Ammon's horn (tissue), 1 donor: ENCODE measurements at regions not wholly inside any gene's neighbourhood (a gene's known extent, or its start where the extent isn't known, plus 50 kb on each side); places are given as distances from the start of the nearest gene placed in this dataset.

Experiments
- DNase-seq: peaks from one replicate; pipeline ENCODE4 v3.0.0-alpha.2; 2016; ENCODE audit warnings: low spot score

DNA sequence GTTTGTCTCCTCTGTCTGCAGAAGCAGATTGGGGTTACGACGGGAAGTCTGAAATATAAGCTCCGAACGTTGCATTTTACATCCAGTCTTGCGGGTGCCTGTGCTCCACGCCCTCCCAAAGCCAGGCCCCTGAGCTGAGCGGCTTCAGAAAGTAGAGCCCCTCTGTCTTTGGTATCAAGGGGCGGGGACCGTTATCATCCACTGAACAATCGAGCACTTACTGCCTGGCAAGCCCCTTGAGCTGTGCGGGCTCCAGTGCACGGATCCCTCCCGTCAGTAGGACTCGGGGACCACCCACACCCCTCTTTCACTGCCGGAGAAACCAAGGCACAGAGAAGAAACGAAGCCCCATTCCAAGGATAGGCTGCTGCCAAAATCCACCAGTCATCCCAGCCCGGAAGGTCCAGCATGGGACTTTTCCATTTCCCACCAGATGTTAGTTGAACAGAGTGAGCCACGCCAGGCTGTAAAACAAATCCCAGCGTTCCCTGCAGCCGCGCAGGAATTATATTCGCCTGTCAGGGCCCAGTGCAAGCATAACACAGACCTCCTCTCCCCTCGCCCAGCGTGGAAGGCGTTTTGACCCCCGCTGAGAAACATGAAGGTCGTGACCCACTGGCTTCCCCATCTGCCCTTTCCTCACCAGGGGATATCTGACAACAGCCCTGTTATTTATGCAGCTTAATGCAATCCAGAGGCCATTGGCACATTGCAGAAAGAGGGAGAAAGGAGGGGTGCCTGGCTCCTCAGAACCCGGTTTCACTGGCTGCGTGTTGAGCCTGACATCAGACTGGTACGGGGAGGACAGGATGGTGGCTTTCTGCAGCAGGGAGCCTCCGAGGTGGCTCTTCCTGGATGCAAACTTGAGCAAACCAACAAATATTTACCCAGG, 212.2 kb upstream of the FOXF1 start:
- no peak for DNase-seq

GRCh38 chr16:86298758-86299134, 211.6 kb upstream of the FOXF1 start:
- DNase-seq, result no peak

GRCh38 chr16:86299882-86300610, 210.3 kb upstream of the FOXF1 start:
- no peak for DNase-seq

GRCh38 chr16:86300746-86301481, 209.4 kb upstream of the FOXF1 start:
- no peak for DNase-seq

GRCh38 chr16:86302421-86303109, 207.8 kb upstream of the FOXF1 start:
- no peak for DNase-seq

DNA sequence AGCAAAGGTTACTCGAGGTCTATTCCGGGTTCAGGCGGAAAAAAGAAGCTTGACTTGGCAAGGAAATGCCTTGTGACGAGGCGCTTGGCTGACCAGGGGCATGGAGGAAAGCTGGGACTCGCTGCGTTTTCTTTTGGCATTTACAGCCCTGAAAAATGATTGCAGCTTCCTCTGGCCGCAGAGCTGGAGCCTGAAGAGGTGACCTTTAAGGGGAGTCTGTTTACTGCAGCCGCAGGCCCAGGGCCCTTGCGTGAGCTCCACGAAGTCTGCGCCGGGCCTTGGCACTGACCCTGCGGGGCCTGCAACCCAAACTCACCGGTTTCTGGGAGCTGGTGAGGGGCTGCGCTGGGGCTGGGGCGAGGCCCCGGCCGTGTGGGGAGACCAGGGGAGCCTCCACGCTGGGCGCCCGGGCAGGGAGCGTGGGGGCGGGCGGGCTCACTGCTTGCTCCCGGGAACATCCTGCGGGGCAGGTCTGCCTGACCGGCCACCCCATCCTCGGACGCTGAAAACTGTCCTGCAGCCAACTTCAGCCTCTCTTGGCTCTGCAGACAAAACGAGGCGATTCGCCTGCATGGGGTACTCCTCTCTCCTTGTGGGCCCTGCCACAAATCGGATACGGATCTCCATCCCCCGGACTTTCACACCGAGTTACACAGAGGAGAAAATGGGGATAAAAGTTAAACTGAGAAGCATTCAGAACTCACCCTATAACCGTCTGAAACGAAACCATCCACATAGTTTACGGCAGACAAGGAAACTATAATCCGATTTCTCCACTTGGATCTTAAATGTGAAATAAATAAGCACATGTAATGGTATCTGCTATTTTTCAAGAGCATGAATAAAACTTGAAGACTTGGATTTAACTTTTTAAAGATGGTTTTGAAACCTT, 206.3 kb upstream of the FOXF1 start:
- DNase-seq, result no peak

GRCh38 chr16:86304868-86305267, 205.5 kb upstream of the FOXF1 start:
- no peak for DNase-seq

GRCh38 chr16:86305440-86305839, 204.9 kb upstream of the FOXF1 start:
- no peak for DNase-seq

GRCh38 chr16:86306011-86306644, 204.2 kb upstream of the FOXF1 start:
- no peak for DNase-seq

DNA sequence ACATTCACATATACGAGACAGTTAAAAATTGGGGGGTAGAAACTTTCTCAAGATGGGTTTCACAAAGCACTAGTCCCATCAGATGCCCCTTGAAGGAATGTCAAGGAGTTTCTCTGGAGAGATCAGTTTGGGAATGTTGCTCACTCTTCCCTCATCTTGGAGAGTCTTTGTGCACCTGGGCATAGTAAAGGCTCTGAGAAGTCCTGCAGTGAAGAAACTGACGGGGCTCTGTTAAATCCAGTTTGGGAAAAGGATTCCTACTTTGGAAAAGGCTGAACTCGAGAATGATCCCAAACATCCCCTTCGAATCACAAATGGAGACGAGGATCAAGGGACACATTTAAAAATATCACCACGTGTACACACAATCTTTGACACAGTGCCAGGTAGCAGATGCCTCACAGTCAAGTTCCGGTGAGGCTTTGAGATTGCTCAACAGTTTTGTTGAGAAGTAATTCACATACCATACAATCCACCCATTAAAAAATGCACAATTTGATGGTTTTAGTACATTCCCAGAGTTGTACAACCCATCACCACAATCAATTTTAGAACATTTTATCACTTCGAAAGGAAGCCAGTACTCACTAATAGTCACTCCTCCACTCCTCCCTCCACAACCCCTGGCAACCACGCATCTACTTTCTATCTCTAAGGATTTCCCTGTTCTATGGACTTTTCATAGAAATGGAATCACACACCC, 203.4 kb upstream of the FOXF1 start:
- DNase-seq, result no peak

- DNase-seq, result no peak
These were observed 202.8 kb upstream of the FOXF1 start for GRCh38 chr16:86307514-86307903.

DNA sequence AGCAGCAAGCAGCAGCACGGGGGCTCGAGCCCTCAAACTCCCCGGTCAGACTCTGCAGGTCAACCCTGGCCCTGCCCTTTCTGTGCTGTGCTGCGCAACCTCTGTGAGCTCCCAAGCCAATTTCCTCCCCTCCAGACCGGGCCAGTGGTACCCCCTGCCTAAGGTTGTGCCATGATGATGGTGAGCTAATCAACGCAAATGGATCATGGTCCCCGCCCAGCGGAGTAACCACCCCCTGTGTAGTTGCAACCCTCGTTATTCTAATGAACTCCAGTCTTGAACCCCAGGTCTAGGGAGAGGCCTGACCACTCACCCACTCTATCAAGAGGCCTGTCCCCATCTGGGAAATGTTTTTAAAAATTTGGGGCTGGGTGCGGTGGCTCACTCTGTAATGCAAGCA, 201.8 kb upstream of the FOXF1 start:
- no peak for DNase-seq

DNA sequence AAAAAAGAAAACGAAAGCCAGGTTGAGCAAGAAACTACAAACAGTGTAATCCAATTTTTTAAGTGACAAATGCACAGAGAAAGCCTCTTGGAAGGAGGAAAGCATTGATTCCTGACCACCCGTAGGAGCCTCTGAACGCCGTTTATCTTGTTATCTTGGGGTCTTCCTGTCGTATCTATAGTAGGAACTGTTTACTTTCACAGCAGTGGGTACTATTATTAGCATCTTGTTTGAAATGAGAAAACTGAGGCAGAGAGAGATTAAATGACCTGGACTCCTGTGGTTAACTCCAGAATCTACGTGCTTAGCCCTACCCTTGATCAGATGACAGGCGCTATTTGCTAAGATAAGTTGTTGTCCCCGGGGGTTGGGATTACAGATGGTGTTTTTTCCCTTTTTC, 196.7 kb upstream of the FOXF1 start:
- no peak for DNase-seq

DNA sequence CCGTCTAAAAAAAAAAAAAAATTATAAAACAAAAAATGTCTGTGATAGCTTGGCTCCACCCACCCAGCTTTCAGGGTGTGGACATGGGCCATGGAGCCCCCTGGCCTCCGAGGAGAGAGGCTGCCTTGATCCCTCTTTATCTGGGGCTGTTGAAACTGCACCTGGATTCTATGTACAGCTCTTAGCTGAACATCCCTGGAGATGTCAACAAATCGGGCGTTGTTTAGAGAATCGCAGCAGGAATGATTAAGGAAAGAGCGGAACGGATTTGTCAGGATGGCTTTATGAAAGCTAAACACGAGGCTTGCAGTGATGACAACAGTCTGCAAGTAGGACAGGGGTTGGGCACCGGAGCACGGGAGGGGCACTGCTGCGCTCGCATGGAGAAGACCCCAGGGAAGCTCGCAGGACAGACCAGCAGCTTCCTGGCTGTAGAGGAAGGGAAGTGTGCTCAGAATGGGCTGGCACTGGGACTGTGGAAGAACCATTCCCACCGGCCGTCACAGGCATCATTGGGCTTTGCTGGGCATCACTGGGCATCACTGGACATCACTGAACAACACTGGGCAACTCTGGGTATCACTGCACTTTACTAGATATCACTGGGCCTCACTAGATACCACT, 195.8 kb upstream of the FOXF1 start:
- no peak for DNase-seq

- no peak for DNase-seq
These were observed 193.1 kb upstream of the FOXF1 start for GRCh38 chr16:86316967-86317812.

DNA sequence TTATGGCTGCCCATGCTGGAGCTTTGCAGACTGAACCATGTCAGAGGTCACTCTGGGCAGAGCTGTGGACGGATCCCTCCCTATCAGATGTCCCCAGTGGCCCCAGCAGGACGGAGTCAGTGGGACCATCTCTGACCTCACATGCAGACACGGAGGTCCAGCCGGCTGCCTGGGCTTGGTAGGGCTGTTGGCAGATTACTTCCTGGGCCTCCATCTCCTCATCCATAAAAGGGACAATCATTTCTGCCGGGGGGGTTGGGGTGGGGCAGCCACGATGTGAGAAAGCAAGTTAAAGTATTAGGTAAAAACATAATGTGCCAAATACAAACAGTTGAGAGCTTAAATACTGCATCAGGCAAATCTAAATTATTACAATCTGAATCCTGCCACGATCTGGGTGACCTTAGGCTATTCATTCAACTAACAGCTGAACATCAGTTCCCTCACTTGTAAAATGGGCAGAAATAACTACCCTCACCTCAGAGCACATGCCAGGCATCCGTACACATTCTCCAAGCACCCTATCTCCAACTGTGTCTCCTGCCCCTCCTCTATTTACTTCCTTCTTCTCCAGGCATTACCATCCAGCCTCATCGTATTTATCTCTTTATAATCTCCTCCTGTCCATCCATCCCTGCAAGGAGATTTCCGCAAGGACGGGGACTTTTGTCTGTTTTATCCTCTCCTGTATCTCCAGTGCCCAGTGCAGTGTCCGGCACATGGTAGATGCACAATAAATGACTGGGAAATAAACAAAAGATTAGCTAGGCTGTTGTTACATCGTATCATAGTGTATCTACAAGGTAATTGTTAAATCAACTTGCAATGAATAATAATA, 192.3 kb upstream of the FOXF1 start:
- no peak for DNase-seq

DNA sequence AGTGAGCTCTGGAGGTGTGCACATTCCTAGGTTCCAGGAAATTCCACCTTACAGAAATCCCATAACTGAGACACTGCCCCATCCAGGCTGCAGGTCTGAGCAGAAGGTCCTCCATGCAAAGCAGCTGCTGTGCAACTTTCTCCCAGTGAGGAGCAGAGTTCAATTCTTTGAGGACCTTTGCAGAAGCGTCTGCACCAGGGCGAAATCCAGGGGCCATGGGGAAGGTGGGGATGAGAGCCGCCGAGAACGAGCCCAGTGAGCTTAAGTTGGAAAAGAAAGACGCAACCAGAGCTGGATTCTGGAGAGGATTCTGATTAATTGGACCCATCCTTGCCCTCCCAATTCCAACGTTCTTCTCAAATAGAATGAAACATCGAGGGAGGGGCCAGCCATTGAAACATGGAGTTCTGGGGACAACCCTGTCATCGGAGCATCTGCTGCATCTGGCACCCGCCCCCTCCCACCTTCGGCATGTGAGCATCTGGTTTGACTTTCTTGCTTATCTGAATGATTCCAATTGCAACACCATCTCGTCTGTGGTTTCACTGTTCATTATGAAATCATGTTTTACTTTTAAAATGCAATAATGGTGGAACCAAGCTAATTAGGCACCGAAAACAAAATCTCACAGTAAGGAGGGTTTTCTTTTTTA, 190.6 kb upstream of the FOXF1 start:
- no peak for DNase-seq
